ENCODE measurements at regions not wholly inside any gene's neighbourhood (a gene's known extent, or its start where the extent isn't known, plus 50 kb on each side); places are given as distances from the start of the nearest gene placed in this dataset.

GRCh38 chr17:70878879-70879278, 709.5 kb downstream of the KCNJ2 start:
- DNase-seq (ENCODE audit: low read depth) = no peak
- TF ChIP-seq CTCF (conservative IDR thresholded peaks at IDR 0.05; ENCODE audit: low read depth, low read length) = no peak
- no peak overlapping the region for H3K4me3 ChIP-seq (ENCODE audit: low read depth, low read length)

GRCh38 chr17:70879401-70879800, 710.1 kb downstream of the KCNJ2 start:
- TF ChIP-seq CTCF (conservative IDR thresholded peaks at IDR 0.05; ENCODE audit: low read depth, low read length) = no peak

GRCh38 chr17:70881093-70881492, 711.8 kb downstream of the KCNJ2 start:
- H3K4me3 ChIP-seq (ENCODE audit: low read depth, low read length) = no peak overlapping the region
- no peak for TF ChIP-seq CTCF (conservative IDR thresholded peaks at IDR 0.05; ENCODE audit: low read depth, low read length)
- DNase-seq (ENCODE audit: low read depth) = no peak

More at GRCh38 chr17:70879401-70879800, 710.1 kb downstream of the KCNJ2 start:
- DNase-seq (ENCODE audit: low read depth) = no peak
- no peak overlapping the region for H3K4me3 ChIP-seq (ENCODE audit: low read depth, low read length)

GRCh38 chr17:70882504-70882903, 713.2 kb downstream of the KCNJ2 start:
- TF ChIP-seq CTCF (conservative IDR thresholded peaks at IDR 0.05; ENCODE audit: low read depth, low read length) = no peak
- no peak for DNase-seq (ENCODE audit: low read depth)
- no peak overlapping the region for H3K4me3 ChIP-seq (ENCODE audit: low read depth, low read length)

- H3K4me3 ChIP-seq (ENCODE audit: low read depth, low read length) = no peak overlapping the region
- no peak for TF ChIP-seq CTCF (conservative IDR thresholded peaks at IDR 0.05; ENCODE audit: low read depth, low read length)
- DNase-seq (ENCODE audit: low read depth) = no peak
Observed at GRCh38 chr17:70886648-70887047, 717.3 kb downstream of the KCNJ2 start.

GRCh38 chr17:70888324-70888723, 719.0 kb downstream of the KCNJ2 start:
- no peak overlapping the region for H3K4me3 ChIP-seq (ENCODE audit: low read depth, low read length)
- no peak for TF ChIP-seq CTCF (conservative IDR thresholded peaks at IDR 0.05; ENCODE audit: low read depth, low read length)
- DNase-seq (ENCODE audit: low read depth) = no peak

- H3K4me3 ChIP-seq (ENCODE audit: low read depth, low read length) = no peak overlapping the region
- no peak for TF ChIP-seq CTCF (conservative IDR thresholded peaks at IDR 0.05; ENCODE audit: low read depth, low read length)
- DNase-seq (ENCODE audit: low read depth) = no peak
Observed at GRCh38 chr17:70891306-70891705, 722.0 kb downstream of the KCNJ2 start.
